ENCODE measurements at regions not wholly inside any gene's neighbourhood (a gene's known extent, or its start where the extent isn't known, plus 50 kb on each side); places are given as distances from the start of the nearest gene placed in this dataset.

- TF ChIP-seq POLR2A (IDR thresholded peaks at IDR 0.05): no peak
- TF ChIP-seq CTCF (IDR thresholded peaks at IDR 0.05): no peak
Observed at GRCh38 chr2:217436386-217436785, 566.4 kb downstream of the TNS1 start.
